H9 (cell line): ENCODE measurements at regions not wholly inside any gene's neighbourhood (a gene's known extent, or its start where the extent isn't known, plus 50 kb on each side); places are given as distances from the start of the nearest gene placed in this dataset.

Source experiments
- DNase-seq: peaks from one replicate; pipeline ENCODE4 v3.0.0-alpha.2; 2017
- H2AFZ ChIP-seq: one replicate; pipeline ENCODE4 v1.6.1; 2013; ENCODE audit warnings: mild to moderate bottlenecking, low read length, control low read depth, moderate library complexity
- H2AK5ac ChIP-seq: 2 replicates; pipeline ENCODE4 v1.6.1; 2013; ENCODE audit warnings: low read length, control low read depth, mixed read lengths; ENCODE audit not compliant: insufficient read length
- H2BK120ac ChIP-seq: one replicate; pipeline ENCODE4 v1.6.1; 2013; ENCODE audit warnings: low read depth, mild to moderate bottlenecking, low read length, control low read depth, inconsistent platforms; ENCODE audit not compliant: poor library complexity, severe bottlenecking
- H2BK12ac ChIP-seq: 2 replicates; pipeline ENCODE4 v1.6.1; 2013; ENCODE audit warnings: low read length, control low read depth, mixed read lengths, low read depth; ENCODE audit not compliant: insufficient read length
- H2BK15ac ChIP-seq: 2 replicates; pipeline ENCODE4 v1.6.1; 2013; ENCODE audit warnings: low read depth, low read length, control low read depth
- H2BK20ac ChIP-seq: one replicate; pipeline ENCODE4 v1.6.1; 2013; ENCODE audit warnings: low read depth, mild to moderate bottlenecking, low read length, control low read depth, inconsistent platforms; ENCODE audit not compliant: poor library complexity, severe bottlenecking
- H2BK5ac ChIP-seq: 2 replicates; pipeline ENCODE4 v1.6.1; 2013; ENCODE audit warnings: low read length, control low read depth, mixed read lengths; ENCODE audit not compliant: insufficient read length
- H3K14ac ChIP-seq: 2 replicates; pipeline ENCODE4 v1.6.1; 2013; ENCODE audit warnings: low read length, control low read depth; ENCODE audit not compliant: insufficient read depth
- H3K18ac ChIP-seq: 2 replicates; pipeline ENCODE4 v1.6.1; 2013; ENCODE audit warnings: low read depth, mild to moderate bottlenecking, mixed read lengths, low read length, control low read depth; ENCODE audit not compliant: insufficient read length
- H3K23ac ChIP-seq: 2 replicates; pipeline ENCODE4 v1.6.1; 2013; ENCODE audit warnings: low read length, control low read depth, mixed read lengths, low read depth; ENCODE audit not compliant: insufficient read length
- H3K23me2 ChIP-seq: 2 replicates; pipeline ENCODE4 v1.6.1; 2013; ENCODE audit warnings: low read depth, mild to moderate bottlenecking, mixed read lengths, low read length, control low read depth; ENCODE audit not compliant: insufficient read length, poor library complexity, severe bottlenecking
- H3K27ac ChIP-seq: 2 replicates; pipeline ENCODE4 v1.5.1; 2013; ENCODE audit warnings: low read length, control low read depth, mixed read lengths, low read depth; ENCODE audit not compliant: insufficient read length
- H3K27me3 ChIP-seq: 2 replicates; pipeline ENCODE4 v1.6.1; 2013; ENCODE audit warnings: low read length, control low read depth, inconsistent platforms; ENCODE audit not compliant: insufficient read depth
- H3K4ac ChIP-seq: 2 replicates; pipeline ENCODE4 v1.6.1; 2013; ENCODE audit warnings: low read depth, mild to moderate bottlenecking, control low read depth, inconsistent platforms, low read length, moderate library complexity
- H3K4me1 ChIP-seq: 2 replicates; pipeline ENCODE4 v1.6.1; 2013; ENCODE audit warnings: low read length, control low read depth, inconsistent platforms; ENCODE audit not compliant: insufficient read depth
- H3K4me2 ChIP-seq: 2 replicates; pipeline ENCODE4 v1.6.1; 2013; ENCODE audit warnings: low read length, control low read depth, mixed read lengths; ENCODE audit not compliant: insufficient read length, insufficient read depth
- H3K56ac ChIP-seq: 2 replicates; pipeline ENCODE4 v1.6.1; 2013; ENCODE audit warnings: low read depth, mild to moderate bottlenecking, mixed read lengths, low read length, control low read depth; ENCODE audit not compliant: insufficient read length
- H3K79me1 ChIP-seq: 2 replicates; pipeline ENCODE4 v1.6.1; 2013; ENCODE audit warnings: low read depth, mild to moderate bottlenecking, moderate library complexity, low read length, control low read depth, inconsistent platforms; ENCODE audit not compliant: insufficient read depth, poor library complexity, severe bottlenecking
- H3K79me2 ChIP-seq: 2 replicates; pipeline ENCODE4 v1.6.1; 2013; ENCODE audit warnings: low read length, control low read depth, inconsistent platforms; ENCODE audit not compliant: insufficient read depth
- H3K9ac ChIP-seq: 2 replicates; pipeline ENCODE4 v1.6.1; 2013; ENCODE audit warnings: low read length, control low read depth, mixed read lengths; ENCODE audit not compliant: insufficient read length; ENCODE audit errors: extremely low read depth
- H3K9me3 ChIP-seq: one replicate; pipeline ENCODE4 v1.6.1; 2013; ENCODE audit warnings: low read depth, low read length, inconsistent platforms; ENCODE audit not compliant: control insufficient read depth
- H3T11ph ChIP-seq: one replicate; pipeline ENCODE4 v1.6.1; 2013; ENCODE audit warnings: mild to moderate bottlenecking, low read length, control low read depth, inconsistent platforms
- H4K20me1 ChIP-seq: one replicate; pipeline ENCODE4 v1.6.1; 2013; ENCODE audit not compliant: control insufficient read depth, insufficient read length, insufficient read depth
- H4K5ac ChIP-seq: 2 replicates; pipeline ENCODE4 v1.6.1; 2013; ENCODE audit warnings: low read depth, mild to moderate bottlenecking, mixed read lengths, low read length, control low read depth; ENCODE audit not compliant: insufficient read length
- H4K8ac ChIP-seq: replicated peaks from 2 replicates; pipeline ENCODE4 v1.6.1; 2013; ENCODE audit warnings: low read length, control low read depth, mixed read lengths, low read depth; ENCODE audit not compliant: insufficient read length
- H4K91ac ChIP-seq: 2 replicates; pipeline ENCODE4 v1.6.1; 2013; ENCODE audit warnings: low read depth, mild to moderate bottlenecking, moderate library complexity, mixed read lengths, low read length, control low read depth; ENCODE audit not compliant: insufficient read length
- H3K27ac Mint-ChIP-seq, 3 experiments: 2 replicates in 2 of 3; 3 replicates in 1 of 3; pipeline ENCODE4 v1.8.0; 2020 to 2021; ENCODE audit warnings: mixed read lengths in 3 of 3, mild to moderate bottlenecking in 1 of 3, moderate library complexity in 1 of 3
- H3K27me3 Mint-ChIP-seq: 2 replicates; pipeline ENCODE4 v1.8.0; 2021; ENCODE audit warnings: low read depth, mild to moderate bottlenecking, moderate library complexity, mixed read lengths
- H3K36me3 Mint-ChIP-seq, 3 experiments: 2 replicates in 2 of 3; 3 replicates in 1 of 3; pipeline ENCODE4 v1.8.0; 2020 to 2021; ENCODE audit warnings: low read depth in 3 of 3, mixed read lengths in 3 of 3; ENCODE audit not compliant: insufficient read depth in 1 of 3
- H3K4me1 Mint-ChIP-seq, 2 experiments: 2 replicates each; pipeline ENCODE4 v1.8.0; 2020; ENCODE audit warnings: mixed read lengths in 2 of 2
- H3K4me3 Mint-ChIP-seq, 2 experiments: 2 replicates in 1 of 2; 3 replicates in 1 of 2; pipeline ENCODE4 v1.8.0; 2020 to 2021; ENCODE audit warnings: mild to moderate bottlenecking in 2 of 2, mixed read lengths in 2 of 2, moderate library complexity in 1 of 2
- H3K9me3 Mint-ChIP-seq, 2 experiments: 2 replicates in 1 of 2; 3 replicates in 1 of 2; pipeline ENCODE4 v1.8.0; 2020; ENCODE audit warnings: mild to moderate bottlenecking in 2 of 2, mixed read lengths in 2 of 2, moderate library complexity in 1 of 2
- CTCF ChIP-seq: fragments of 200-600 bp; sonication (generic); conservative IDR thresholded peaks from 3 replicates; pipeline ENCODE4 v1.8.0; 2021; ENCODE audit warnings: antibody characterized with exemption, mild to moderate bottlenecking
- WGBS: extraction: QIAGEN DNeasy Blood & Tissue Kit; methylation state at CpG from one replicate; pipeline ENCODE4 v1.1.7; 2013; ENCODE audit warnings: missing lambda C conversion rate, low lambda C conversion rate, mixed read lengths; ENCODE audit not compliant: insufficient read length; ENCODE audit errors: extremely low coverage; 5-methylcytosine and 5-hydroxymethylcytosine counted together

- Histone ChIP-seq H3K4ac (no peak overlapping the region), H2BK12ac (no peak overlapping the region), H3K79me1 (no peaks in the 10 kb centered on the region), H3K9me3 (no peaks in the 10 kb centered on the region), H3K4me1 (no peaks in the 10 kb centered on the region), H3K18ac (no peak overlapping the region), H2AK5ac (no peak overlapping the region), H3K14ac (no peak overlapping the region), H2BK5ac (no peak overlapping the region), H3K4me2 (no peak overlapping the region), H2AFZ (no peak overlapping the region), H3K23ac (no peak overlapping the region), H2BK20ac (no peak overlapping the region), H4K20me1 (no peaks in the 10 kb centered on the region), H3T11ph (no peak overlapping the region), H3K27ac (no peak overlapping the region), H3K9ac (no peak overlapping the region), H4K8ac (no peak overlapping the region), H3K23me2 (no peaks in the 10 kb centered on the region), H3K56ac (no peak overlapping the region), H4K5ac (no peak overlapping the region), H4K91ac (no peak overlapping the region), H3K79me2 (no peaks in the 10 kb centered on the region), H2BK120ac (no peak overlapping the region), H3K27me3 (no peaks in the 10 kb centered on the region), H2BK15ac (no peak overlapping the region)
- WGBS = no CpG with 5 or more reads among the region's 2 CpGs
- H3K4me1 Mint-ChIP-seq = no peaks in the 10 kb centered on the region
- no peak overlapping the region for H3K4me3 Mint-ChIP-seq
- peaks cover 3 to 60% (median 18%) of the 10 kb centered on the region in 3 experiments for H3K36me3 Mint-ChIP-seq
- peaks cover 4 to 12% of the 10 kb centered on the region in 2 experiments; a peak in 4 of 5 replicates for H3K9me3 Mint-ChIP-seq
- H3K27me3 Mint-ChIP-seq = no peaks in the 10 kb centered on the region
- no peak for TF ChIP-seq CTCF
- DNase-seq = no peak
- H3K27ac Mint-ChIP-seq = no peak overlapping the region
These were observed 981.9 kb downstream of the ADGRL2 start for GRCh38 chr1:82782599-82782998.
